ENCODE measurements at regions not wholly inside any gene's neighbourhood (a gene's known extent, or its start where the extent isn't known, plus 50 kb on each side); places are given as distances from the start of the nearest gene placed in this dataset.

DNA sequence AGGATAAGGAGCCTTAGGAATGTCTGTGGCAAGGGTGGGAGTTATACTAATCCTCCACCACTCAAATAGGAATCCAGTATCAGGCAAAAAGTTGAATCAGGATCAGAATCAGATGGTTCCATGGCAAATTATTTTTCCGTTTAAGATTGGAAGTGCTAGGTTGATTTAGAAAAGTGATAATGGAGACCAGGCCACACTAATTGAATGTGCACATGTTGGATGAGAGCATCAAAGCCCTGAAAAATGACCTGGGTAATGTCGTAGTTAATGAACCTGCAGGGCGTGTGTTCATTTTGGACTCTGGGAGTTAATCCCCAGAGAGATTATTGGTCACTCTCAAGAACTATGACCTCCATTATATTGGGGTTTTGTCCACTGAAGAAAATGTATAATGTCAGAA, 53.3 kb upstream of the UBN2 start:
- WGBS, 2 donors = 84 to 87% methylated on average over 3 of the region's 3 CpGs
- TF ChIP-seq, protein P1, sequence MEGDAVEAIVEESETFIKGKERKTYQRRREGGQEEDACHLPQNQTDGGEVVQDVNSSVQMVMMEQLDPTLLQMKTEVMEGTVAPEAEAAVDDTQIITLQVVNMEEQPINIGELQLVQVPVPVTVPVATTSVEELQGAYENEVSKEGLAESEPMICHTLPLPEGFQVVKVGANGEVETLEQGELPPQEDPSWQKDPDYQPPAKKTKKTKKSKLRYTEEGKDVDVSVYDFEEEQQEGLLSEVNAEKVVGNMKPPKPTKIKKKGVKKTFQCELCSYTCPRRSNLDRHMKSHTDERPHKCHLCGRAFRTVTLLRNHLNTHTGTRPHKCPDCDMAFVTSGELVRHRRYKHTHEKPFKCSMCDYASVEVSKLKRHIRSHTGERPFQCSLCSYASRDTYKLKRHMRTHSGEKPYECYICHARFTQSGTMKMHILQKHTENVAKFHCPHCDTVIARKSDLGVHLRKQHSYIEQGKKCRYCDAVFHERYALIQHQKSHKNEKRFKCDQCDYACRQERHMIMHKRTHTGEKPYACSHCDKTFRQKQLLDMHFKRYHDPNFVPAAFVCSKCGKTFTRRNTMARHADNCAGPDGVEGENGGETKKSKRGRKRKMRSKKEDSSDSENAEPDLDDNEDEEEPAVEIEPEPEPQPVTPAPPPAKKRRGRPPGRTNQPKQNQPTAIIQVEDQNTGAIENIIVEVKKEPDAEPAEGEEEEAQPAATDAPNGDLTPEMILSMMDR (IDR thresholded peaks at IDR 0.05) = no peak
- Histone ChIP-seq H3K27ac (no peak overlapping the region), H3K4me1 (no peaks in the 10 kb centered on the region), H3K4me3 (no peak overlapping the region), H3K27me3 (no peaks in the 10 kb centered on the region), H3K36me3 (peaks cover 0 to 41% (median 0%) of the 10 kb centered on the region in 9 donors), H3K9me3 (no peaks in the 10 kb centered on the region)
- ATAC-seq = no peak
- intact Hi-C loops (cut with DNase I) = no loop called here
- DNase-seq = no peak

DNA sequence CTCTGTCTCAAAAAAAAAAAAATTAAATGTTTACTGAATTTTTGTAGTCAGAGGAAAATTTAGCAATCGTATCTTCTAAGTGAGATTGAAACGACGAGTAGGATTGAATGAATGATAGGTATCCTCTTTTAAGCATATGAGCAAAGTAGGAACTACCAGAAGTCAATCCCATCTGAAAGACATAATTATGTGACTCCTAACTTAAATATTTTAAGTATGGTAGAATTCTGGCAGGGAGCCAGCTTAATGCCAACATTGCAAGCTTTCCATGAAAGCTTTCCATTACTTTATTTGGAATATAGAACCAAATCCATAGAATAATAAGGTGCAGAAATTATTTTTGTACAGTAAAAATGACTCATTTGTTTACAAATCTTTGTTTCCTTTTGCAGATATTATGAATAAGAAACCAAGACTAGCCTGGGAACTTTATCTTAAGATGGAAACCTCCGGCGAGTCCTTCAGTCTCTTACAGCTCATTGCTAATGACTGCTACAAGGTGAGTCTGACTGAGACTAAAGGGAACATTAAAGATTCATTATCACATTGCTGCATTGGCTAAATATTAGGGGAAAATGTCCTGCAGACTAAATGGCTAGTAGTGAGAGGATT, 50.2 kb upstream of the UBN2 start:
- intact Hi-C loops (cut with DNase I) = no loop called here
- Histone ChIP-seq H3K36me3 (peaks cover 0 to 60% (median 0%) of the 10 kb centered on the region in 9 donors), H3K4me3 (no peak overlapping the region), H3K4me1 (no peaks in the 10 kb centered on the region), H3K27ac (no peak overlapping the region), H3K27me3 (no peaks in the 10 kb centered on the region), H3K9me3 (no peaks in the 10 kb centered on the region)
- DNase-seq (no peak), ATAC-seq (no peak)
- TF ChIP-seq, protein P1 (IDR thresholded peaks at IDR 0.05) = no peak
- WGBS, 2 donors = 90 to 91% methylated on average over 5 of the region's 5 CpGs
